Natural killer cell (primary cell): ENCODE measurements at regions not wholly inside any gene's neighbourhood (a gene's known extent, or its start where the extent isn't known, plus 50 kb on each side); places are given as distances from the start of the nearest gene placed in this dataset.

Source experiments
- ATAC-seq, 3 donors: fragments of 150-1000 bp in 2 of 3; fragments of 200-7000 bp in 1 of 3; cut with Tn5 transposase; 1 replicate in 1 of 3; 2 replicates in 2 of 3; pipeline ENCODE4 v1.10.0; 2021; ENCODE audit warnings: mild to moderate bottlenecking in 2 of 3, moderate library complexity in 2 of 3
- DNase-seq, 2 donors: peaks; one replicate each; pipeline versions ENCODE4 v3.0.0 to v3.0.0-alpha.2; 2013 to 2021; ENCODE audit warnings: mixed read lengths in 1 of 2
- H3K27ac ChIP-seq: one replicate; pipeline ENCODE4 v1.5.1; 2013; ENCODE audit warnings: mild to moderate bottlenecking, low read length
- H3K27me3 ChIP-seq: one replicate; pipeline ENCODE4 v1.6.1; 2013; ENCODE audit warnings: low read length; ENCODE audit not compliant: control insufficient read depth, insufficient read depth
- H3K36me3 ChIP-seq: one replicate; pipeline ENCODE4 v1.6.1; 2013; ENCODE audit warnings: low read length; ENCODE audit not compliant: control insufficient read depth, insufficient read depth
- H3K4me1 ChIP-seq: one replicate; pipeline ENCODE4 v1.6.1; 2013; ENCODE audit warnings: low read length; ENCODE audit not compliant: control insufficient read depth, insufficient read depth
- H3K4me3 ChIP-seq: one replicate; pipeline ENCODE4 v1.5.1; 2013; ENCODE audit warnings: low read length
- H3K9me3 ChIP-seq: one replicate; pipeline ENCODE4 v1.6.1; 2013; ENCODE audit warnings: low read length; ENCODE audit not compliant: control insufficient read depth, insufficient read depth
- H3K27ac Mint-ChIP-seq, 2 donors: one replicate each; pipeline ENCODE4 v1.8.0; 2022; ENCODE audit warnings: mild to moderate bottlenecking in 2 of 2, mixed read lengths in 2 of 2, moderate library complexity in 1 of 2
- H3K27me3 Mint-ChIP-seq, 2 donors: one replicate each; pipeline ENCODE4 v1.8.0; 2022; ENCODE audit warnings: low read depth in 2 of 2, mixed read lengths in 2 of 2
- H3K36me3 Mint-ChIP-seq: one replicate; pipeline ENCODE4 v1.8.0; 2022; ENCODE audit warnings: mixed read lengths
- H3K4me1 Mint-ChIP-seq, 2 donors: one replicate each; pipeline ENCODE4 v1.8.0; 2022; ENCODE audit warnings: mixed read lengths in 2 of 2
- H3K4me3 Mint-ChIP-seq: one replicate; pipeline ENCODE4 v1.8.0; 2022; ENCODE audit warnings: mild to moderate bottlenecking, moderate library complexity, mixed read lengths
- H3K9me3 Mint-ChIP-seq, 2 donors: one replicate each; pipeline ENCODE4 v1.8.0; 2022; ENCODE audit warnings: mixed read lengths in 2 of 2
- WGBS: methylation state at CpG from one replicate; pipeline ENCODE4 v1.1.7; 2013; ENCODE audit warnings: missing lambda C conversion rate; ENCODE audit not compliant: insufficient coverage; 5-methylcytosine and 5-hydroxymethylcytosine counted together
- intact Hi-C: fragments of 100-400 bp; cut with micrococcal nuclease; formaldehyde crosslinking; loops from one replicate; pipeline ENCODE4 v1.14.2; 2022
- TF ChIP-seq, protein P1 (sequence below): fragments of 200-600 bp; IDR thresholded peaks from one replicate; pipeline ENCODE4 v1.8.0; 2022; ENCODE audit warnings: antibody characterized with exemption

- WGBS = 91% methylated on average over 4 of the region's 4 CpGs
- no peaks in the 10 kb centered on the region for H3K27me3 ChIP-seq
- TF ChIP-seq, protein P1, sequence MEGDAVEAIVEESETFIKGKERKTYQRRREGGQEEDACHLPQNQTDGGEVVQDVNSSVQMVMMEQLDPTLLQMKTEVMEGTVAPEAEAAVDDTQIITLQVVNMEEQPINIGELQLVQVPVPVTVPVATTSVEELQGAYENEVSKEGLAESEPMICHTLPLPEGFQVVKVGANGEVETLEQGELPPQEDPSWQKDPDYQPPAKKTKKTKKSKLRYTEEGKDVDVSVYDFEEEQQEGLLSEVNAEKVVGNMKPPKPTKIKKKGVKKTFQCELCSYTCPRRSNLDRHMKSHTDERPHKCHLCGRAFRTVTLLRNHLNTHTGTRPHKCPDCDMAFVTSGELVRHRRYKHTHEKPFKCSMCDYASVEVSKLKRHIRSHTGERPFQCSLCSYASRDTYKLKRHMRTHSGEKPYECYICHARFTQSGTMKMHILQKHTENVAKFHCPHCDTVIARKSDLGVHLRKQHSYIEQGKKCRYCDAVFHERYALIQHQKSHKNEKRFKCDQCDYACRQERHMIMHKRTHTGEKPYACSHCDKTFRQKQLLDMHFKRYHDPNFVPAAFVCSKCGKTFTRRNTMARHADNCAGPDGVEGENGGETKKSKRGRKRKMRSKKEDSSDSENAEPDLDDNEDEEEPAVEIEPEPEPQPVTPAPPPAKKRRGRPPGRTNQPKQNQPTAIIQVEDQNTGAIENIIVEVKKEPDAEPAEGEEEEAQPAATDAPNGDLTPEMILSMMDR = no peak
- ATAC-seq (no peak), DNase-seq (no peak)
- no peaks in the 10 kb centered on the region for H3K4me1 ChIP-seq
- H3K27me3 Mint-ChIP-seq = no peaks in the 10 kb centered on the region
- no peak overlapping the region for H3K27ac ChIP-seq
- no peaks in the 10 kb centered on the region for H3K9me3 ChIP-seq
- H3K4me3 ChIP-seq = no peak overlapping the region
- no peaks in the 10 kb centered on the region for H3K4me1 Mint-ChIP-seq
- H3K27ac Mint-ChIP-seq = no peak overlapping the region
- no peaks in the 10 kb centered on the region for H3K36me3 ChIP-seq
- H3K4me3 Mint-ChIP-seq = no peak overlapping the region
- H3K36me3 Mint-ChIP-seq = no peaks in the 10 kb centered on the region
- intact Hi-C loops = no loop called here
- no peaks in the 10 kb centered on the region for H3K9me3 Mint-ChIP-seq
These were observed 381.7 kb upstream of the ZNF507 start for GRCh38 chr19:31963746-31964145.

GRCh38 chr19:31969016-31969415, 376.4 kb upstream of the ZNF507 start:
- TF ChIP-seq, protein P1 = no peak
- Histone ChIP-seq H3K4me3 (no peak overlapping the region), H3K27ac (no peak overlapping the region), H3K4me1 (no peaks in the 10 kb centered on the region), H3K27me3 (no peaks in the 10 kb centered on the region), H3K36me3 (no peaks in the 10 kb centered on the region), H3K9me3 (no peaks in the 10 kb centered on the region)
- DNase-seq (no peak), ATAC-seq (no peak)
- Mint-ChIP-seq H3K36me3 (no peaks in the 10 kb centered on the region), H3K27me3 (peaks cover 0 to 3% of the 10 kb centered on the region in 2 donors), H3K4me1 (no peaks in the 10 kb centered on the region), H3K4me3 (no peak overlapping the region), H3K9me3 (no peaks in the 10 kb centered on the region), H3K27ac (no peak overlapping the region)
- intact Hi-C loops = no loop called here
- WGBS = 65% methylated on average over 4 of the region's 5 CpGs

DNA sequence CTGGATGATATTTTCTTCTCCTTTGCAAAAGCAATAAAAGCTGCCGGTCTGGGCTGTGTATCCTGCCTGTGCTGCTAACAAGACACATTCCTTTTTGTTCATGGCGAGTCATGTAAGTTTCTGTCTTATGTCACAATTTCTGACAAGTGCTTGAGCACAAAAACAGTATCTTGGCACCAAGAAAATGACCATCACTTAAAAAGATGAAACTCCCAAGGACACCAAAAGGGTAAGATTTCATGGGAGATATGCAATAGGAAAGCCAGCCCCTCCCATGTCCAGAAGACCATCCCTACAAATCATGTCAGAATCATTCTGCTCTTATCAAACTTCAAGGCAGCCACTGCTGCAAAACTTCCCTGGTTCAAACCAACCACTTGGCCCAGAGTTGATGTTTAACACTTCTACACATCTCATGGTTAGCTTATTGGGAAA, 375.4 kb upstream of the ZNF507 start:
- Mint-ChIP-seq H3K27ac (no peak overlapping the region), H3K36me3 (no peaks in the 10 kb centered on the region), H3K4me1 (no peaks in the 10 kb centered on the region), H3K4me3 (no peak overlapping the region), H3K27me3 (peaks cover 0 to 3% of the 10 kb centered on the region in 2 donors), H3K9me3 (no peaks in the 10 kb centered on the region)
- intact Hi-C loops = no loop called here
- Histone ChIP-seq H3K4me3 (no peak overlapping the region), H3K4me1 (no peaks in the 10 kb centered on the region), H3K27me3 (no peaks in the 10 kb centered on the region), H3K27ac (no peak overlapping the region), H3K36me3 (no peaks in the 10 kb centered on the region), H3K9me3 (no peaks in the 10 kb centered on the region)
- TF ChIP-seq, protein P1 = no peak
- DNase-seq (no peak), ATAC-seq (no peak)
- WGBS = 85% methylated on average over 2 of the region's 2 CpGs

- TF ChIP-seq, protein P1 = no peak
- intact Hi-C loops = no loop called here
- ATAC-seq (no peak), DNase-seq (no peak)
- Mint-ChIP-seq H3K4me1 (no peaks in the 10 kb centered on the region), H3K4me3 (no peak overlapping the region), H3K27me3 (peaks cover 0 to 3% of the 10 kb centered on the region in 2 donors), H3K9me3 (no peaks in the 10 kb centered on the region), H3K36me3 (no peaks in the 10 kb centered on the region), H3K27ac (no peak overlapping the region)
- Histone ChIP-seq H3K36me3 (no peaks in the 10 kb centered on the region), H3K4me3 (no peak overlapping the region), H3K9me3 (no peaks in the 10 kb centered on the region), H3K27ac (no peak overlapping the region), H3K27me3 (no peaks in the 10 kb centered on the region), H3K4me1 (no peaks in the 10 kb centered on the region)
- WGBS = 78% methylated on average over 4 of the region's 4 CpGs
These were observed 371.1 kb upstream of the ZNF507 start for GRCh38 chr19:31974290-31974689.
